Neuronal stem cell (in vitro differentiated cells): ENCODE measurements at regions not wholly inside any gene's neighbourhood (a gene's known extent, or its start where the extent isn't known, plus 50 kb on each side); places are given as distances from the start of the nearest gene placed in this dataset.

Experiments
- DNase-seq: peaks from one replicate; pipeline ENCODE4 v3.0.0-alpha.2; 2013; ENCODE audit warnings: low spot score
- H2AFZ ChIP-seq: one replicate; pipeline ENCODE4 v1.6.1; 2013; ENCODE audit warnings: mild to moderate bottlenecking, low read length, inconsistent platforms
- H2AK5ac ChIP-seq: 2 replicates; pipeline ENCODE4 v1.6.1; 2013; ENCODE audit warnings: low read depth, mild to moderate bottlenecking, inconsistent platforms, low read length, moderate library complexity, mixed read lengths
- H2BK120ac ChIP-seq: 2 replicates; pipeline ENCODE4 v1.6.1; 2013; ENCODE audit warnings: low read depth, mild to moderate bottlenecking, inconsistent platforms, low read length, moderate library complexity, mixed read lengths
- H2BK12ac ChIP-seq: one replicate; pipeline ENCODE4 v1.6.1; 2013; ENCODE audit warnings: low read length, inconsistent platforms
- H2BK15ac ChIP-seq: 2 replicates; pipeline ENCODE4 v1.6.1; 2013; ENCODE audit warnings: mild to moderate bottlenecking, low read length, inconsistent platforms, mixed read lengths
- H2BK5ac ChIP-seq: one replicate; pipeline ENCODE4 v1.6.1; 2013; ENCODE audit warnings: inconsistent platforms, mild to moderate bottlenecking, low read length, moderate library complexity
- H3K14ac ChIP-seq: one replicate; pipeline ENCODE4 v1.6.1; 2013; ENCODE audit warnings: low read length, inconsistent platforms
- H3K18ac ChIP-seq: 2 replicates; pipeline ENCODE4 v1.6.1; 2013; ENCODE audit warnings: low read length, inconsistent platforms
- H3K23ac ChIP-seq: 2 replicates; pipeline ENCODE4 v1.6.1; 2013; ENCODE audit warnings: low read depth, mild to moderate bottlenecking, mixed read lengths, low read length, inconsistent platforms; ENCODE audit not compliant: poor library complexity
- H3K27ac ChIP-seq: replicated peaks from 3 replicates; pipeline ENCODE4 v1.5.1; 2013; ENCODE audit warnings: low read length, inconsistent platforms
- H3K27me3 ChIP-seq, 3 experiments: 2 replicates each; pipeline ENCODE4 v1.6.1; 2013; ENCODE audit warnings: low read length in 3 of 3, mild to moderate bottlenecking in 2 of 3, inconsistent platforms in 1 of 3, low read depth in 1 of 3, mixed read lengths in 1 of 3, moderate library complexity in 1 of 3; ENCODE audit not compliant: control insufficient read depth in 3 of 3, insufficient read depth in 3 of 3
- H3K36me3 ChIP-seq, 2 donors: replicated peaks in 1 of 2; 2 replicates each; pipeline ENCODE4 v1.6.1; 2013; ENCODE audit warnings: low read length in 2 of 2; ENCODE audit not compliant: control insufficient read depth in 2 of 2, insufficient read depth in 2 of 2
- H3K4ac ChIP-seq: 2 replicates; pipeline ENCODE4 v1.6.1; 2013; ENCODE audit warnings: inconsistent platforms, mild to moderate bottlenecking, low read length, moderate library complexity
- H3K4me1 ChIP-seq, 2 donors: 1 replicate in 1 of 2; 2 replicates in 1 of 2; pipeline ENCODE4 v1.6.1; 2013; ENCODE audit warnings: low read length in 2 of 2, low read depth in 1 of 2; ENCODE audit not compliant: control insufficient read depth in 2 of 2, insufficient read depth in 1 of 2
- H3K4me2 ChIP-seq: one replicate; pipeline ENCODE4 v1.6.1; 2013; ENCODE audit warnings: mild to moderate bottlenecking, low read length, inconsistent platforms; ENCODE audit not compliant: insufficient read depth, poor library complexity, severe bottlenecking
- H3K4me3 ChIP-seq, 2 donors: 2 replicates each; pipeline ENCODE4 v1.5.1; 2013; ENCODE audit warnings: low read length in 2 of 2, mild to moderate bottlenecking in 2 of 2, inconsistent platforms in 1 of 2, moderate library complexity in 1 of 2
- H3K79me1 ChIP-seq: one replicate; pipeline ENCODE4 v1.6.1; 2013; ENCODE audit warnings: low read depth, mild to moderate bottlenecking, inconsistent platforms, low read length, moderate library complexity
- H3K9ac ChIP-seq: one replicate; pipeline ENCODE4 v1.6.1; 2013; ENCODE audit warnings: mild to moderate bottlenecking, low read depth, low read length, inconsistent platforms; ENCODE audit not compliant: poor library complexity
- H3K9me3 ChIP-seq, 2 donors: replicated peaks in 1 of 2; 2 replicates each; pipeline versions ENCODE3 to v1.6.1; 2013; ENCODE audit warnings: low read length in 2 of 2, mild to moderate bottlenecking in 2 of 2, inconsistent platforms in 1 of 2, low read depth in 1 of 2, mixed read lengths in 1 of 2, moderate library complexity in 1 of 2; ENCODE audit not compliant: control insufficient read depth in 2 of 2, insufficient read depth in 1 of 2
- H4K8ac ChIP-seq: one replicate; pipeline ENCODE4 v1.6.1; 2013; ENCODE audit warnings: low read depth, mild to moderate bottlenecking, inconsistent platforms, low read length, moderate library complexity
- H4K91ac ChIP-seq: one replicate; pipeline ENCODE4 v1.6.1; 2013; ENCODE audit warnings: low read length, low read depth, mild to moderate bottlenecking, inconsistent platforms; ENCODE audit not compliant: poor library complexity
- WGBS, 2 donors: extraction: QIAGEN DNeasy Blood & Tissue Kit; methylation state at CpG; one replicate each; pipeline ENCODE4 v1.1.7; 2013; ENCODE audit warnings: missing lambda C conversion rate in 2 of 2, mixed read lengths in 1 of 2; ENCODE audit not compliant: insufficient read length in 2 of 2, insufficient replicate concordance in 1 of 2; ENCODE audit errors: extremely low coverage in 2 of 2; 5-methylcytosine and 5-hydroxymethylcytosine counted together

DNA sequence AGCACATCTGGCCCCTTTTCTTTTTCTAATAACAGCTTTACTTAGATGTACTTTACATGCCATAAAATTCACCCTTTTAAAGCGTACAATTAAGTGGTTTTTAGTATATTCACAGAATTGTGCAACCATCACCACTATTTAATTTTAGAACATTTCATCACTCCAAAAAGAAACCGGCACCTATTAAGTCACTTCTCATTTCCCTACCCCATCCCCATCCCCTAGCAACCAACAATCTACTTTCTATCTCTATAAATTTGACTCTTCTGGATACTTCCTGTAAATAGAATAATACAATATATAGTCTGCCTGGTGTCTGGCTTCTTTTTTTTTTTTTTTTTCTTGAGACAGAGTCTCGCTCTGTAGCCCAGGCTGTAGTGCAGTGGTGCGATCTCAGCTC lies 59.5 kb upstream of the ENAH start:
- Histone ChIP-seq H3K9ac (no peak overlapping the region), H2BK15ac (no peak overlapping the region), H3K79me1 (no peaks in the 10 kb centered on the region), H3K9me3 (no peaks in the 10 kb centered on the region), H3K4ac (no peak overlapping the region), H4K91ac (no peak overlapping the region), H3K27ac (no peak overlapping the region), H3K18ac (no peak overlapping the region), H3K4me1 (peaks cover 6 to 7% of the 10 kb centered on the region in 2 donors), H2BK5ac (no peak overlapping the region), H4K8ac (no peak overlapping the region), H3K4me3 (no peak overlapping the region), H2AFZ (no peak overlapping the region), H2BK12ac (no peak overlapping the region), H2AK5ac (no peak overlapping the region), H3K14ac (no peak overlapping the region), H3K4me2 (no peak overlapping the region), H3K36me3 (no peaks in the 10 kb centered on the region), H3K23ac (no peak overlapping the region), H3K27me3 (peaks cover 0 to 40% (median 0%) of the 10 kb centered on the region in 3 experiments), H2BK120ac (no peak overlapping the region)
- no CpG with 5 or more reads among the region's 4 CpGs for WGBS, 2 donors
- no peak for DNase-seq

DNA sequence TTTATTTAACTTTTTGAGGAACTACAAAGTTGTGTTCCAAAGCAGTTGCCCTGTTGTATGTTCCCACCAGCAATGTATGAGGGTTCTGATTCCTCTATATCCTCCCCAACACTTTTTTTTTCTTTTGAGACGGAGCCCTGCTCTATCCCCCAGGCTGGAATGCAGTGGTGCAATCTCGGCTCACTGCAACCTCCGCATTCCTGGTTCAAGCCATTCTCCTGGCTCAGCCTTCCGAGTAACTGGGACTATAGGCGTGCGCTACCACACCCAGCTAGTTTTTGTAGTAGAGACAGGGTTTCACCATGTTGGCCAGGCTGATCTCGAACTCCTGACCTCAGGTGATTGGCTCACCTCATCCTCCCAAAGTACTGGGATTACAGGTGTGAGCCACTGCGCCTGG lies 60.4 kb upstream of the ENAH start:
- no peak for DNase-seq
- no CpG with 5 or more reads among the region's 8 CpGs for WGBS, 2 donors
- Histone ChIP-seq H2BK5ac (no peak overlapping the region), H2BK15ac (no peak overlapping the region), H2AFZ (no peak overlapping the region), H3K18ac (no peak overlapping the region), H2AK5ac (no peak overlapping the region), H2BK12ac (no peak overlapping the region), H3K27ac (no peak overlapping the region), H3K9me3 (no peaks in the 10 kb centered on the region), H4K8ac (no peak overlapping the region), H3K36me3 (no peaks in the 10 kb centered on the region), H4K91ac (no peak overlapping the region), H3K27me3 (peaks cover 0 to 33% (median 0%) of the 10 kb centered on the region in 3 experiments), H3K14ac (no peak overlapping the region), H3K4me2 (no peak overlapping the region), H3K23ac (no peak overlapping the region), H3K4me1 (peaks cover under 1 to 1% of the 10 kb centered on the region in 2 donors), H3K4ac (no peak overlapping the region), H3K4me3 (no peak overlapping the region), H3K9ac (no peak overlapping the region), H3K79me1 (no peaks in the 10 kb centered on the region), H2BK120ac (no peak overlapping the region)

DNA sequence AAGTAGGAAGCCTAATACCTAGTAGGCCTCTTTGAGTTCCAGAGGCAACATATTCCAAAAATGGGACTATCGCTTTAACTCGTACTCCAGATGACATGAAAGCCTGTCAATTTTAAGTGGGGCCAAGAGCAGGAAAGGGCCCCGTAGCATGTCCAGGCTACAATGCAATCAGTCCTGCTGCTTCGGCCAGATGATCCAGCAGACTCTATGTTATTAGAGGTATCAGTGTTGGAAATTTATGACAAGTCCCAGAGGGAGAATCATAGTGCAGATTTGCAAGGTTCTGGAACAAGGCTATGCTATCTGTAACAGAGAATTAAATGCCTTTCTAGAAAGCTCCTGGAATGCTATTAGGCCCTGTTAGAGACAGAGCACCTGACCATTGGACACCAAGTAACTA lies 56.7 kb upstream of the SRP9 start:
- H2BK12ac ChIP-seq = no peak overlapping the region
- H3K4me2 ChIP-seq = no peak overlapping the region
- H3K9me3 ChIP-seq = no peaks in the 10 kb centered on the region
- H3K4me1 ChIP-seq = no peaks in the 10 kb centered on the region
- no peak overlapping the region for H2BK15ac ChIP-seq
- H4K91ac ChIP-seq = no peak overlapping the region
- H3K27ac ChIP-seq = no peak overlapping the region
- no peak overlapping the region for H2AFZ ChIP-seq
- H2AK5ac ChIP-seq = no peak overlapping the region
- DNase-seq = no peak
- no peaks in the 10 kb centered on the region for H3K36me3 ChIP-seq
- no peaks in the 10 kb centered on the region for H3K79me1 ChIP-seq
- no peak overlapping the region for H2BK120ac ChIP-seq
- H4K8ac ChIP-seq = no peak overlapping the region
- H3K27me3 ChIP-seq = peaks cover 0 to 4% (median 0%) of the 10 kb centered on the region in 3 experiments
- no peak overlapping the region for H3K14ac ChIP-seq
- H3K9ac ChIP-seq = no peak overlapping the region
- H2BK5ac ChIP-seq = no peak overlapping the region
- WGBS, 2 donors = no CpG with 5 or more reads among the region's 4 CpGs
- H3K4ac ChIP-seq = no peak overlapping the region
- H3K4me3 ChIP-seq = no peak overlapping the region
- H3K23ac ChIP-seq = no peak overlapping the region
- H3K18ac ChIP-seq = no peak overlapping the region

DNA sequence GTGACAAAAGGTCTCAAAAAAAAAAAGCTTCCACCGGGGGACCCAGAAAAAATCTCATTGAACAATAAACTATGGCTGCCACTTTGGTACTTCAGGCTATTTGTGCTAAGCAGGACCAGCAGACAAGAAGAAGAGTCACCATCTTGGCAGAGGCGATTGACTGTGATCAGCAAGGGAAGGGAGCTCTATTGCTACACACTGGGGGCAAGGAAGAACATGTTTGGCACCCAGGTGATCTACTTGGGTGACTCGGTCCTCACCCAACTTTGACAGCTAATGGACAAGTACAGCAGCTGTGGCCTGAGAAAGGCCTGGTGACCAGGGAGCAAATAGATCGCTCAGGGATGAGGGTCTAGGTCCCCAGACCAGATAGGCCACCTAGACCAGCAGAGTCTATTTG lies 53.4 kb upstream of the SRP9 start:
- no peak overlapping the region for H4K91ac ChIP-seq
- H2AK5ac ChIP-seq = no peak overlapping the region
- no peak overlapping the region for H2BK15ac ChIP-seq
- H3K36me3 ChIP-seq = no peaks in the 10 kb centered on the region
- WGBS, 2 donors = no CpG with 5 or more reads among the region's 4 CpGs
- no peak overlapping the region for H2AFZ ChIP-seq
- no peak overlapping the region for H4K8ac ChIP-seq
- H3K23ac ChIP-seq = no peak overlapping the region
- H3K4me1 ChIP-seq = no peaks in the 10 kb centered on the region
- H2BK5ac ChIP-seq = no peak overlapping the region
- no peak overlapping the region for H3K9ac ChIP-seq
- no peak overlapping the region for H3K4ac ChIP-seq
- no peak for DNase-seq
- H3K14ac ChIP-seq = no peak overlapping the region
- no peaks in the 10 kb centered on the region for H3K79me1 ChIP-seq
- H3K4me2 ChIP-seq = no peak overlapping the region
- H3K4me3 ChIP-seq = no peak overlapping the region
- peaks cover 0 to 2% (median 0%) of the 10 kb centered on the region in 3 experiments for H3K27me3 ChIP-seq
- no peak overlapping the region for H3K27ac ChIP-seq
- H3K9me3 ChIP-seq = no peaks in the 10 kb centered on the region
- H2BK12ac ChIP-seq = no peak overlapping the region
- no peak overlapping the region for H2BK120ac ChIP-seq
- H3K18ac ChIP-seq = no peak overlapping the region
